ENCODE measurements at regions not wholly inside any gene's neighbourhood (a gene's known extent, or its start where the extent isn't known, plus 50 kb on each side); places are given as distances from the start of the nearest gene placed in this dataset.
A peak's percentile ranks its signal among the peaks of the same experiment; 100 is the strongest.

DNA sequence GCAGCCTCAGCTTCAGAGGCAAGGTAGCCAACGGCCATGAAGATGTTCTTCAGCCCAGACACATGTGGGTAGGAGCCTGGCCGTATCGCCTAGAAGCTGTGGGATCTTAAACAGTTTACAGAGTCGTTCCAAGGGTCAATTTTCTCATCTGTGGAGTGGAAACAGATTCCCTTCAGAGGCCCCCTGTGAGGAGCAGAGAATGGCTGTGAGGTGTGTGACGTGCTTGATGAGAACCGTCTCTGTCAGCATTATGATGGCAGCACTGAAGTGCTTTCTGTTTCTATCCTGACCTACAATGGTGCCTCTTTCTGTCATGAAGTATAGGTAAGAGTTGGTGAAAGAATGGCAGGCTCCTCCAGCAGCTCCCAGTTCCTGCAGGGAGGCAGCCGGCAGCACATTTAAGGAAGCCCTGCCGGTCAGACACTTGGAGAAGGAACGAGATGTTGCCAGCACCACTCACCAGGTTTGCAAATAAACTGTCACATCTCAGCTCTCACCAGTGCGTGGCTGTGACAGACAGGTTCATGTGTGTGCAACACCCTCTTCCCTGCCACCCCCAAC lies 277.3 kb downstream of the FOXO1 start:
- DNase-seq (ENCODE audit: low read depth), result peak; percentile 12

DNA sequence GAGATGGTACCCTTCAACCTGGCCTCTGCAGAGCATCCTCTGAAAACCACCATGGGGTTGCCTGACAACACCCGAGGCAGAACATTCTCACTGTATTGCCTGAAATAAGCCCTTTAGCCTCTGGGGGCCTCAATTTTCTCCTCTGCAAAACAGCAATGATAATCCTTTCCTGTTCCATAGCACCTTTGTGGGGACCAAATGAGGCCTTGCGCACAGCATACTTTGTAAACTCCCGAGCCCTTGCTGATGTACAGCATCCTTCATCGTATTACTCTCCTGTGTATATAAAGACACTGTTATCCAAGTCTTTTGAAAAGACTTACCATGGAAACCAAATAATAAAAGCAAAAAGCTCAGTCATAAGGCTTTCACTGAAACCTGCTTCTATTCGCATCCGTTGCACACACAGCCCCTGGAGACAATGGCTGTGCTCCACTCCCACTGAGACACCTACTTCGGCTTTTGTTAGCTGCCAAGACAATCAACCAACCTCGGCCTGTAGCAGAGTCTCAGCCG lies 276.0 kb downstream of the FOXO1 start:
- no peak for DNase-seq (ENCODE audit: low read depth)

DNA sequence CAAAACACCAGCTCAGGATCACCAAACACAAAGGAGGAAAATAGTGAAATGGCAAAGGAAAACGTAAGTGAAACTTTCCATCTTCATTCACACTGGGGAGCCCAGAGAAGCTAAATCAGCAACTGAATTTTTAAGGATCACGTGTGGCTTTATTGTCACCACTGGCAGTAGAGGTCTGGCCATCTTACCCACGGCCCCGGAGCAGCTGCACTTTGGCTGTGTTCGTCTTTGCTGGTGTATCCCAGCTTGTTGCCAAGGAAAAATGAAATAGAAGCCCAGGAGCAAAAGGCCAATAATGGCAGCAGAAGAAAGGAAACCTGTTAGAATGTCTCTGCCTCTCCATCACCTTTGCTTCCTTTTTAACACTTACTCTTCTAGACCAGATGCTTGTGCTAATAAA lies 274.7 kb downstream of the FOXO1 start:
- DNase-seq (ENCODE audit: low read depth), result no peak

DNA sequence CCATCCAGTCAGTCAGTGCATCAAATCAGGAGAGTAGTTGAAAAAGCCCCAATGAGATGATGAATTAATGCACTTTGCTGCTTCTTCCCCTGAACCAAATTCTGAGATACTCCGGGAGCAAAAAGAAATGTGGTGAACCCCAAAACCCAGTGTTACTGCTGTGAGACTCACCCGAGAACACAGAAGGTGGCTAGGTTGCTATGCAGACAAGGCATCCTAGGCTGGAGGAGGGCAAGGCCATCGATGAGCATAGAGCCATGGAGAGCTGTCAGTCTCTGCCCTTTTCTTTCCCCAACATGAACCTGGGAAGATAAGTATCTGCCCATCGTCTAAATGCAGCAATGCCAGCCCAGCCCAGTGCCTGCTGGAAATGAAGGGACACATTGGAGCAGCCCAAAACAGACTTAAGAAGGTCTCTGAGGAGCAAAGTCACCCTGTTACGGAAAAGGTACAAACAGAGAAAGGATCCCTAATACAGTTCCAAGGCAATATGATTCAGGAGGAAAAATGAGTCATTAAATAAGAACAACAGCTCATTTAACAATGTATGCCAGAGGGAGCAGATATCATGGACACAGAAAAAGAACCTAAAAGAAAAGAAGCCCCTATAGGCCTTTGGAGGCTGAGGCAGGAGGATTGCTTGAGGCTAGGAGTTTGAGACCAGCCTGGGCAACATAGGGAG lies 272.0 kb downstream of the FOXO1 start:
- no peak for DNase-seq (ENCODE audit: low read depth)

DNA sequence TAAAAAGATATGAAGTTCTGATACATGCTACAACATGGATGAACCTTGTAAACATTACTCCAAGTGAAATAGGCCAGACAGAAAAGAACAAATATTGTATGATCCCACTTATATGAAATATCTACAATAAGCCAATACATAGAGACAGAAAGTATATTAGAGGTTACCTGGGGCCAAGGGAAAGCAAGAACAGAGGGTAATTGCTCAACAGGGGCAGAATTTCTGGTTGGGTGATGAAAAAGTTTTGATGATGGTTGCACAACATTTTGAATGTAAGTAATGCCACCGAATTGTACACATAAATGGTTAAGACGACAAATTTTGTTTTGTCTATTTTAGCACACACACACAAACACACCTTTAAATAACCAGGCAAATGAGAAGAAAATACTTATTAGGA lies 268.4 kb downstream of the FOXO1 start:
- no peak for DNase-seq (ENCODE audit: low read depth)

DNA sequence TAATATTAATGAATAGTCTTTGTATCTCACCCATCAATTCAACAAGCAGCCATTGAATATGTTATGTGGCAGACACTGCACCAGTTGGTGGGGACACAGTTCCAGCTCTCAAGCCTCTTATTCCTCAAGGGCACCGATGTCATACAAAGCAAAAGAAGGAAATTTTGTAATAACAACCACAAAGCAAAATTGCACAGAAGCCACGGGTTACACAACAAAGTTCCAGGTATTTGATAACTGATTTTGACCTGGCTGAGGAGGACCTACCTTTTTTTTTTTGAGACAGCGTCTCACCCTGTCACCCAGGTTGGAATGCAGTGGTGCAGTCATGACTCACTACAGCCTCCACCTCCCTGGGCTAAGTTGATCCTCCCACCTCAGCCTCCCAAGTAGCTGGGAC lies 266.7 kb downstream of the FOXO1 start:
- DNase-seq (ENCODE audit: low read depth), result no peak

DNA sequence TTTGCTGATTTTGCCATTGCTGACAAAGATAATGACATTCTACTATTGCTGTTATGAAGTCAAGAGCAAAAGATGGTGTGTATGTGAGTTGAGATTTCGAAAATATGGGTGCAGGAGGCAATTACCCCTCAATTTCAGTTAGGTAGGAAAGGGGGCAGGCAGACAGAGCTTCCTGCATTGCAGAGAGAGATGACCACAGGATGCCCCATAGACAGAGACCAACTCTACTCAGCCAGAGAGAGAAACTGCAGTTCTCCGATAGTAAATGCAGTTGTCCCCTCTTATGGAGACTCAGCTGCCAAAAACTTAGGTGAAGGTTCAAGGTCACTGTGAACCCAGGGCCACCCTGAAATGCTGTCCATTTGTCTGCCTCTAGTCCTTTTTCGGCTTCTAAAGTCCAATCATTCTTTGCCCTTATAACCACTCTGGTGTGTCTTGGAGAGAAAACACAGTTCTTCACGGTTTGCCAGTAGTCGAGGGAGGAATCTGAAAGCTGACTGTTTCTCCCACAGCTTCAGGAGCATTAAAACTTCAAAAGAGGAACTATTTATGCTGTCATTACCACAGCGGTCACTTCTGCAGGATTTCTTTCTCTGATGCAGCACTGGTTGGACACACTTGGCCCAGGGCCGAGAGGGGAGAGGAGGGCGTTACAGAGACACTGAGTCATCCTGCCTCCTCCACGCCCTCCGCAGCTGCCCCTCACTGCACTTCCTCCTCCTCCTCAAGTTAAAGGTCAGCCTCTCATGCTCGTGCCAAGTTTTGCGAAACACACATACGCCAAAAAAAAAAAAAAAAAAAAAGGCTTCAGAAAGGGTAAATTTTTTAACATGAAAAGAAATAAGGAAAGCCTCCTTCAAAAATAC lies 264.3 kb downstream of the FOXO1 start:
- no peak for DNase-seq (ENCODE audit: low read depth)

DNA sequence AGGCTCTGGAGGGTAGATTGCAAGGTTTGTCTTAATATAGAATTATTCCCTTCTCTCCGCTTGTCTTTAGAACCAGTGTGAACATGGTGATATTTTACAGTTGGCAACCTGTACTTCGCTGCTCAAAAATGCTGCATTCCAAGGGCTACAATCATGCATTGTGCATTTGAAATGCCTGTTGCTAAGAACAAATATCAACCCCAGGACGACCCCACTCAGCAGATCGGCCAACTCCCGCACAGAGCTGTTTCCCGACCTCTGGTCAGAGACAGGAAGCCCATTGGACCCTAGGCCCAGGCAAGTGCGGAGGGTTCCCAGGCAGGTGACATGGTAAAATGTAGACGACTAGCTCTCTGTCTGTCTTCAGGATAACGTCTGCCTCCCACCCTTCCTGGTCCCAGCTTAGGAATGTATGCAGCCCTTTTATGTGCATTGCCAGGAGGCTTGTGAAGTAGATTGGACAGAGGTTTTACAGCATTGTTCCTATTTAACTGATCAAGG lies 263.5 kb downstream of the FOXO1 start:
- no peak for DNase-seq (ENCODE audit: low read depth)

DNA sequence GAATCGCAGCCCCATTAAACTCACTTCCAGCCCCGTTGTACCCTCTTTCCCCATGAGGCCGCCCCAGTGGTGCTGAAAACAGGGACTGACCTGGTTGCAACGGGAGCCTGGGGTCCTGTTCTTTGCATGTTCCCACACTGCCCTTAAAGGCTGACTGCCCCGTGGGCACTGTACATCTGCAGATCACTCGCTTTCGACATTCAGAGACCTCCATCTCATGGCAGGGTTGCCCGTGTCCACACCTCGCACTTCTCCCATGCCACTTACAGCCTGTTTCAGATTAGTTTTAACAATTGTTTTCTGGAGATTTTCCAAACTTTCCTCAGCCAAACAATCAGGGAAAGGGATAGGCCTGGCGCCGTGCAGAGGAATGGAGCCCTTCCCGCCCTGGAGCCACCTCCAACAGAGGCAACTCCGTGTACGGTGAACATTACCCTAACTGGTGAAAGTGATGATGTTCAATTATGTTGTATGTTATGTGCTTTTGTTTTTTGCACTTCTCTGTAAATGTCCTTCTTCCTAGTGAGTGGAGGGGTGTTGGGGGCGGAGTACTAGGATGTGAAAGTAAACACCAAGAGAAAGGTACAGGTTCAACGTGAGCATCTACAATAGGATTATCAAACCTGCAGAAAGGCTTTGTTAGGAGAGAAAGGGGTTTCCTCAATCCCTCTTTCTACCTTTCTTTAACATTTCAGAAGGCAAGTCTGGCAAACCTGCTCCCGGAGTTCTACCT lies 262.8 kb downstream of the FOXO1 start:
- DNase-seq (ENCODE audit: low read depth), result no peak

DNA sequence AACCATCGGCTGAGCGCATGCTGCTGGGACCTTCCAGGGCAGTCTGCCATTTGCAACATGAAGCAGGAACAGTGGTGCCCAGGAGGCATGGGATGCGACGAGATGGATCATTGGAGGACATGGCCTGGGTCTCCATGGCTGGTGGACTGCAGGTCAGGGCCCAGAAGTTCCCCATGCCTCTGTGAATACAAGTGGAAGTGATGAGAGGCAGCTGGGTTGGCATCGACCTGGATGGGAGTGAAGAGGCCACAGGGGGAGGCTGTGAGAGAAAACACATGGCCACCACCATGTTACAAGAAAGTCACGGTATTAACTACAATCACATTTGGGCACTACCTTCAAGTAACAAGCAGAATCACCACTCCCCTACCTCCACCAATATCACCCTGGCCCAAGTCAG lies 262.0 kb downstream of the FOXO1 start:
- no peak for DNase-seq (ENCODE audit: low read depth)

DNA sequence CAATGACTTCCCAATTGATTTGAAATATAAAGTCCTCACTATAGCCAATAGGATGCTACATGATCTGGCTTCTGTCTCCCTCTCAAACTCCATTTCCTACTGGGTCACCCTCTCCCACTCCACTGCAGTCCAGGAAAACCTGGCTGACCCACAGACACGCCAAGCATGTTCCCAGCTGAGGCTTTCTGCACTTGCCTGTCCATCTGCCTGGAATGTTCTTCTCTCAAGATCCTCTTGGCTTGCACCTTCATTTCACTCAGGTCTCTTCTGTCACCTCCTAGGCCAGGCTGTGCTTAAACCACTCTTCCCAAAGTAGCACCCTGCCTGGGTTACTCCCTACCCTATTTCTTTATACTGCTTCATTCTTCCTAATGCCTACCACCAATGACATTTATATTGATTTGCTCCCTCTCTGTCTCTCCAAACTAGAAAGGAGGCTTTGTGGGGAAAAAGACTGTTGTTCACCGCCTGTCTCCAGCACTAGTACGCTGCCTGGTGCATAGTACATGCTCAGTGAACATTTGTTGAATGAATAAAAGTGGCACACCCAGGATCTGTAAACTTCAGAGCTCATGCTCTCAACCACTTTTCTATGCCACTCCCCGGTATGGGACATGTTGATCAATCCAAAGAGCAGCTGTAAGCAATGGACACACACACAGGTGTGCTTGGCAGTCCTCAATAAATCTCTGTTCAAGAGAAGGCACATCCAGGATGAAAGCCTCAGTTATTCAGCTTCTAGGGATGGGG lies 261.3 kb downstream of the FOXO1 start:
- DNase-seq (ENCODE audit: low read depth), result no peak

DNA sequence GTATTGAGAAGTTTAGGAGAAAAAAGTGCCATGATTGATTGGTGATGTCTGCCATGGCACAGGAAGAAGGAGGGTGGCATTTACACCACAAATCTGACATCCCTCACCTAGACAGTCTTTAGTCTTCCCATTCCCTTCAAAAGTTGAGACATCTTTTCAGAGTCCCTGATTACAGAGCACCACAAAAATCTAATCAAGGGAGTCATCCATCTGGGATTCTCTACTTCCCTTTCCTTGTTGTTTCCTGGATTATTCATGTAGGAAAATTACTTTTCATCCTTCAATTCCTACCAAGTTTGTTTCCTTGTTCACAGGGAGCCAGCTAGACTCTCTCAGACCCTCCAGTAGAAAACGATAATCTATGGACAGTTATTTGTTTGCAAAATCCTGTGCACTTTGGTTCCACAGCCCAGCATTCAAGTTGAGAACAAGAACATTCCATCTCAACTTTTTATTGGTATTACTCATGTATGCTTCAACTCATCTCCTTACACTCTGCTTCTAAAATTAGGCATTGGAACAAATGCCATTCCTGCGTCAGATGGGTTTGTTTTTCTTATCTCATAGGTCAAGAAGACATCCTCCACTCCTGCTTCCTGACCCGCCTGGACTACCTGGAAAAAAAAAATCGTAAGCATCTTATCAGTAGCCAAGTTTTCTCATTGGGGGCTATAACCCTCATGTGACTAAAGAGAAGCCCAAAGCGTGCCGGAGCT lies 259.9 kb downstream of the FOXO1 start:
- no peak for DNase-seq (ENCODE audit: low read depth)

DNA sequence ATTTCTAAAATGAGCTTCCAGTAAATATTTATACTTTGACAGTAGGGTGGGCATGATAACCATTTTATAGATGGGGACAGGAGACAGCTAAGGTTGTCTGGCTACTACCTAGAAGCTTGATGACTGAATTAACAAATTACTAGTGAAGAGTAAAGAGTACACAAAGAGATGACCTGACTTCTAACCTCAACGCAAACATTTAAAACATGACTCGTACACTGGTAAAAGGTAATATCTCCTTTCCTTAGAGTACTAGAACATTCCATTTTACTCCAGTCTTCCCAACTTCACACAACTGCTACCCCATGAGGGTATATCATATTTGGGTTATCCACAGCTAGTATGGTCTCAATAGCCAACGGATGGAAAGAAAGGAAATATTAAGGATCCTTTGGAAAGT lies 258.9 kb downstream of the FOXO1 start:
- DNase-seq (ENCODE audit: low read depth), result no peak

DNA sequence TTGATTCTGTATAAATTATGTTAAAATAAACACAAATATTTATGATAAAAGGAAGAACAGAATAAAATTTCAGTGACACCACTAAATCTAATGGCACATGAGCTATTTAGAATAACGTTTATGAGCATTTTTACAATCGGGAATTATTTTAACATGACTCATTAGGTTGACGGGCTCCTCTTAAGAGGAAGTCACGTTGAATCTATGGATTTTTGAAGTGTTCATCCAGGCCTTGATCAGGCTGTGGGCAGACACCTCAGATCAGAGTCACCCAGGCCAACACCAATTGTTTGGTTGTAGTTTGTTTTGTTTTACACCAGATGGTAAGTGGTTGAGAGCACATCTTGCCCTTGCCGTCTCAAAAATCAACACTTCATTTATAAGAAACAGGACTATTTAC lies 257.8 kb downstream of the FOXO1 start:
- DNase-seq (ENCODE audit: low read depth), result no peak

DNA sequence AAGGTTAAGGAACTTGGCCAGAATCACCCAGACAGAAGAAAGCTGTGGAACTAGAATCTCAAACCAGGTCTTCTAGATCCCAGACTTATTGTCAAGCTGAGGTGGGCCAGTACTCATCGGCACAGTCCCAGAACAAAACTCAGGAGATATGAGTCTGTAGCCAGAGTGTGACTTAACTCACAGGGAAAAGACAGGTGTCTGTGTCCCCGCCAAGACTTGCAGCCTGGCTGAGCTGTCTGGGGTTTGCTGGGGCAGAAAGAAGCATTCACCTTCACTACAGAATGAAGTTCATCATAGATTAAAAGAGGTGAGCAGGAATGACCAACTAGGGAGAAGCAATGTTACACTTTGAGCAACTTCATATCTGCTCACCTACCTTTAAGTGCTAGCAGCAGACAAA lies 257.2 kb downstream of the FOXO1 start:
- DNase-seq (ENCODE audit: low read depth), result no peak

DNA sequence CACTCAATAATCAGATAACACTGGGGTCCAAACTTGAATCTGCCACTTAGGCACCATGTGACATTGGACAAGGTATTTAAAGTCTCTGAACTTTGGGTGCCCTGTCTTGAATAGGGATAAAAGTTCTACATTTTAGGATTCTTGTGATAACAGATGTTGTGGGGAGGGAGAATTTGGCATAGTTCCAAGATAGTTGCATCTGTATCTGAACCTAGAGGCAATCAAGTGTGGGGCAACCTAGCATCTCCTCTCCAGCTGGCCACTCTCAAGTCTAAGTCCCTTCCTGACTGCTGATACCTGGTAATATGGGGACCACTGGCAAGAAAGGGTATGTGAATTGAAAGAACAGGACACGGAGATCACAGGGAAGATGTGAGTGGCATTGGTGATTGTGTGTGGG lies 256.1 kb downstream of the FOXO1 start:
- no peak for DNase-seq (ENCODE audit: low read depth)

DNA sequence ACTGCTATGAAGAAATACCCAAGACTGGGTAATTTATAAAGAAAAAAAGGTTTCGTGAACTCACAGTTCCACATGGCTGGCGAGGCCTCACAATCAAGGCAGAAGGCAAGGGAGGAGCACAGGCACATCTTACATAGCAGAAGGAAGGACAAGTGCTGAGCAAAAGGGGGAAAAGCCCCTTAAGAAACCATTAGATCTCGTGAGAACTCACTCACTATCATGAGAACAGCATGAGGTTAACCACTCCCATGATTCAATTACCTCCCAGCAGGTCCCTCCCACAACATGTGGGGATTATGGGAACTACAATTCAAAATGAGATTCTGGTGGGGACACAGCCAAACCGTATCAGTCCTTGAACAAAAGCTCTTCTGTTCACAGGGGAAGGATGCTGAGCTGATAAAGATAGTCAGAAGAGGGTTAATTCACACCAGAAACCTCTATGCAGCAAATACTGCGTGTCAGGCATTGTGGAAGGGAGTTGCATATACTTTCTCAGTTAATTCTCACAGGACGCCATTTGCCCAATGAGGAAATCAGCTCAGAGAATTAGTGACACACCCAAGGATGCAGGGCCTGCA lies 246.2 kb downstream of the FOXO1 start:
- DNase-seq (ENCODE audit: low read depth), result no peak

DNA sequence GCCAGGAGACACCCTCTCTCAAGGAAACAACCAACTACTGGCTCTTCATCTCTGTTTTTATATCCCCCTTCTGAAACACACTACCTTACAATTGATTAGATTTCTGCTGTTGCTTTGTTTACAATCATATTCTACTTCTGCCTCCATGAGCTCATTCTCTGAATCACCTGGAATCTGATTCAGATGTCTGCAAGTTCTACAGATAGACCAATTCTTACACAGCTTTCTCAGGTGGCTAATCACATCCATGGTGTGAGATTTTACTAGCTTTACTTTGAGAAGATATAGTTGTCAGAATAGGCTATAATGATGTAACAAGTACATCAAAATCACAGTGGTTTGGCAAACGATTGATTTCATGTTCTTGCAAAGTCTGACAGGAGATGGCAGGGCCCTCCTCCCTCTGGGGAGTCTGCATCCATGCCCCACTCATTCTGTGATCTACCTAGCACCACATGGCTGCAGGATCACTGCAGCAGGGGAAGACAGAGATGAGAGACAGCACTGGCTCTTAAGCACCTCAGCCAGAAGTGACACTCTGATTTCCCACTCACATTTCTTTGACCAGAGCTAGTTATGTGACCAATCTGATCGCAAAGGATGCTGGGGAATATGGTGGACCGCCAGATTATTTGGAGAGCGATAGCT lies 243.7 kb downstream of the FOXO1 start:
- DNase-seq (ENCODE audit: low read depth), result no peak

DNA sequence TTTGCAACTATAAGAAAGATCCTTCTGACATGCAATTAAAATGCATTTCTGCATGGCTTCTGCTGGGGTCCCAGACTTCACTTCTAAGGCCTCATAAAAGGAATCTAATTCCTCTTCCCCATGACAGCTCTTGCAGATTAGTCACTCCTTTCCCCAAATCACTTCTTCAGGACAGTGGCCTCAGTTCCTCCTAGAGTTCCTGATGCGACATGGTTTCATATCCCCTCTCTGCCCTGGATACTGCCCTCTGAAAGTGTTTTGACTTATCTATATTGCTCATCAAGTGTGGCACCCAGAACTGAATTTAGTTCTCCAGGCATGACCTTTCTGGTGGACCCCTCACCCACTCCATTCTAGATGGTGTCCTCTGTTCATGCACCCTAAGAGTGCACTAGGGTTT lies 238.1 kb downstream of the FOXO1 start:
- no peak for DNase-seq (ENCODE audit: low read depth)

Data from activated T-cell treated with anti-CD3 and anti-CD28 coated beads for 1 hour (primary cell).